Left forelimb (tissue), 1 donor: ENCODE measurements at regions not wholly inside any gene's neighbourhood (a gene's known extent, or its start where the extent isn't known, plus 50 kb on each side); places are given as distances from the start of the nearest gene placed in this dataset.
A peak's percentile ranks its signal among the peaks of the same experiment; 100 is the strongest.
"Not testable (repeated sequence)": the region's sequence is repeated elsewhere in the genome, so short reads cannot be mapped to it uniquely, and the experiment has no call there.

Experiments
- DNase-seq: peaks from one replicate; pipeline ENCODE4 v3.0.0-alpha.2; 2018; ENCODE audit warnings: low spot score

DNA sequence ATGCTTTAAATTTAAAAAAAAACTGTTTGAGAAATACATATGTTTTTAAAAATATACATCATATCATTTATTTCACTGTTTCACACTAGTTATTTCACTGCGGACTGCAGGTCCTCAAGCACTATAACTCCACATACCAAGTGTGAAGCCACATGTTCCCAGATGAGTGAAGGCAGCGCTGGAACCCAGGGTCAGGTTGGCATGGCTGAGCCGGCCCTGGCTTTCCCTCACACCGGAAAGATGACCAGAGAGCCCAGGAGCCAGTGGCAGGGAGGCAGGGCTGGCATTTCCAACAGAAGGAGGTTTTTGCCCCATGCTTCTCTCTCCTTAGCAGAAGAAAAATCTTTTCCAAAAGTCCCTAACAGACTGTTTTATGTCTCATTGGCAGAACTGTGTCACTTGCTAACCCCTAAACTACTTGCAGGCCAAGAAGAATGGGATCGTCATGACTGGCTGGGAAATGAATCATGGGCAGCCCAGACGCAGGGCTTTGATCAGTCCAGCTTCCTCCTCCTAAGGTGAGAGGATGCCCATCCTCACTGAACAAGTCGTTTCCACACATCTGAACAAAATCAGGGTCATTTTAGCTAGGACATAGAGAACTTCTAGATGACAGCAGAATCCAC lies 287.6 kb upstream of the HNRNPA3 start:
- DNase-seq: no peak

DNA sequence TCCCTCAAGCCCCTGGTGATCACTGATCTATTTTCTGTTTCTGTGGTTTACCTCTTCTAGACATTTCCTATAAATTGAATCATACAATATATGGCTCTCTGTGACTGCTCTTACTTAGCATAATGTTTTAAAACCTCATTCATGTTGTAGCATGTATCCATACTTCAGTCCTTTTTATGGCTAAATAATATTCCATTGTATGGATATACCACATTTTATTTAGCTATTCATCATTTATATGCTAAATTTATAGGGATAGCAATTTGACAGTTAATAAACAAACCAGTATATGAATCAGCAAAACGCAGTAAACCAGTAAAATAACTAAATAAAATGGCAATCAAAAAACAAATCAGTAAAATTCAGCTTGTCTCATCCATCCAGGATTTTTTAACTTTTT lies 286.1 kb upstream of the HNRNPA3 start:
- no peak for DNase-seq

DNA sequence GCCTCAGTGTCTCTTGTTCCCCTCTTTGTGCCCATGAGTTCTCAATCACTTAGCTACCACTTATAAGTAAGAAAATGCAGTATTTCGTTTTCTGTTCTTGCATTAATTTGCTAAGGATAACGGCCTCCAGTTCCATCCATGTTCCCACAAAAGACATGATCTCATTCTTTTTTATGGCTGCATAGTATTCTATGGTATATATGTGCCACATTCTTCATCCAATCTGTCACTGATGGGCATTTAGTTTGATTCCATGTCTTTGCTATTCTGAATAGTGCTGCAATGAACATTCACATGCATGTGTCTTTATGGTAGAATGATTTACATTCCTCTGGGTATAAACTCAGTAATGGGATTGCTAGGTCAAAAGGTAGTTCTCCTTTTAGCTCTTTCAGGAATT lies 283.2 kb upstream of the HNRNPA3 start:
- DNase-seq: not testable (repeated sequence)

- DNase-seq: no peak
These were observed 280.7 kb upstream of the HNRNPA3 start for GRCh38 chr2:176931588-176932563.

GRCh38 chr2:176934131-176934530 lies 278.5 kb upstream of the HNRNPA3 start:
- DNase-seq: no peak

GRCh38 chr2:176934869-176935415 lies 277.7 kb upstream of the HNRNPA3 start:
- peak; percentile 69 for DNase-seq

GRCh38 chr2:176935543-176936102 lies 277.0 kb upstream of the HNRNPA3 start:
- no peak for DNase-seq

DNA sequence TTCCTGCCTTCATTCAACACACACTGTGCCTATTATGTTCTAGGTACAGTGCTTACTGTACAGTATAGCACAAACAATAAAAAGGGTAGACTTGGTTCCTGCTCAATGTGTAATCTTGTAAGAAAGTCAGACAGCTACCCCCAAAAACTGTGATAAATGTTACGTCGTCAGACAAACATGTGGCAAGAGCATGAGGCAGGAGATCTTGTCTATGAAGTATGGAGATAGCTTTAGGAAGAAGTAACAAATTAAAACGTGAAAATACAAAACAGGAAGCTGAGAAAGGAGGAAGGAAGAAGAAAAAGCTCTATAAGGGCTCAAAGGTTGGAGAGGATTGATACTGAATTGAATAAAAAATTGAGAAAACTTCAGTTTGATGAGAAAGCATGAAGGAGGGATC lies 276.2 kb upstream of the HNRNPA3 start:
- no peak for DNase-seq

DNA sequence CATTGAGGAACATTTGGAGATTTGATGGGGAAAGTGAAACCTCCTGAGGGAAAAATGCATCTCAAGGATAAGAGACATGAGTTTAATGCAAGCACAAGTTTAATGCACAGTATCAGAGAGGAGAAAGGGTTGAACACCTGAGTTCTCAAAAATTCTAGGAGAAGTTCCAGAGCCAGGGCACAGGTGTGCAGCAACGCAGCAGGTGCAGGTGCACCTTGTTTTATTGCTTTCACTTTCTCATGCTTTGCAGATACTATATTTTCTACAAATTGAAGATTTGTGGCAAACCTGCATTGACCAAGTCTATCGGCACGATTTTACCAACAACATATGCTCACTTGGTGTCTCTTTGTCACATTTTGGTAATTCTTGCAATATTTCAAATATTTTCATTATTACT lies 267.6 kb upstream of the HNRNPA3 start:
- DNase-seq: no peak

GRCh38 chr2:176947754-176948153 lies 264.8 kb upstream of the HNRNPA3 start:
- DNase-seq: no peak

- DNase-seq: not testable (repeated sequence)
These were observed 261.4 kb upstream of the HNRNPA3 start for GRCh38 chr2:176951218-176951617.

DNA sequence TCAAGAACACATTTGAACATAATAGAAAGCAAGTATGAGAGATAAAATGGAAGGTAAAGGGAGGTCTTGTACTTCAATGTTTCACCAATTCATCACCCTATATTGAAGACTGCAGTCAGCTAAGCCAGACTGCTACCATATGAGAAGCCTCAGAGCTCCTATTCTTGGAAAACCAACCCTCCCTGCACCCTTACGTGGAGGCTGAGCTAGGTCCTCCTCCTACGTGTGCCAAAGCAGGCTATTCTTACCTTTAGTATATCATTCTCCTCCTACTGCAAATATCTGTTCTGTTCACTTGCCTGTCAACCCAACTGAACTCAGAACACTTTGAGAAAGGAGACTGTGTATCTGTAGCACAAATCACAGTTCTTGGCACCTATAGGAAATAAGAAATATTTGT lies 255.8 kb upstream of the HNRNPA3 start:
- DNase-seq: no peak

GRCh38 chr2:176959614-176960013 lies 253.0 kb upstream of the HNRNPA3 start:
- no peak for DNase-seq

- DNase-seq: no peak
These were observed 252.5 kb upstream of the HNRNPA3 start for GRCh38 chr2:176960061-176960460.

- no peak for DNase-seq
These were observed 251.7 kb upstream of the HNRNPA3 start for GRCh38 chr2:176960736-176961520.

GRCh38 chr2:176961775-176962619 lies 250.6 kb upstream of the HNRNPA3 start:
- DNase-seq: no peak

- DNase-seq: no peak
These were observed 248.9 kb upstream of the HNRNPA3 start for GRCh38 chr2:176963568-176964287.

DNA sequence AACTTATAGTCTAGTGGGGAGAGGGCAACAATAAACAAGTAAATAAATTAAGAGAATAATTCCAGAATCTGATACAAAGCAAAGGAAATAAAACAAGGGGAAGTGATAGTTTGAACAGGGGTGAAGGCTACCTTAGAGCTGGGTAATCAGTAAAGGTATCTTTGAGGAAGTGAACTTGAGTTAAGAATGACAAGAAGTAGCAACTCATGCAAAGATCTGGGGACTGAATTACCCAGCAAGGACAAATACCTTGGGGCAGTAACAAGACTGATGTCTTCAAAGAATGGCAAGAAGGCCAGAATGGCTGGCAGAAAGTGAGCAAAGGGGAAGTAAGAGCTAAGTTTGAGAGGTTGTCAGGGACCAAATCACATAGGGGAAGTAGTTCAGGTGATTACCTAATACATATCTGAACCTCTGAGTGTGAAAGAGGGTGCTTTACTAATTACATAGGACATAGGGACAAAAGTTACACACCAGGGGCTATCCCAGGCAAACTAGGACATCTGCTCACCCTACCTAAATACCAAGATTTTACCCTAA lies 244.6 kb upstream of the HNRNPA3 start:
- DNase-seq: no peak

GRCh38 chr2:176969642-176970359 lies 242.8 kb upstream of the HNRNPA3 start:
- no peak for DNase-seq
